ENCODE measurements at regions not wholly inside any gene's neighbourhood (a gene's known extent, or its start where the extent isn't known, plus 50 kb on each side); places are given as distances from the start of the nearest gene placed in this dataset.

DNA sequence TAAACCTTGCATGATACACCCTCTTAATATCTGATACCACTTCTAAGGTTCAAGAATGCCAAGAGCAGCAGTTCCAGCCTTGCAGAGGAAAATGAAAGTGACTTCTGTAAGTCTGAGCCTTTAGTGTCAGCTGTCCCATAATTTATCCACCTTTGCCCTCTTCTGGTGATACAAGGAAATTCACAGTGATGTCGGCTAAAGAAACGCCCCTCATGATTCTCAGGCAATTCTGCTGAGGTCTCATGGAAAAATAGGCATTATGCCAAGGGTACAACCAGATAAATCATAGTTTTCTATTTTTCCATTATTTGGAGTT lies 172.2 kb upstream of the CXCL13 start:
- Histone ChIP-seq H3K4me3 (no peak overlapping the region), H3K27me3 (ENCODE audit: insufficient read depth in 3 of 3, low read length in 2 of 3) (no peaks in the 10 kb centered on the region), H3K4me1 (no peaks in the 10 kb centered on the region), H3K36me3 (ENCODE audit: insufficient read depth in 1 of 2, low read depth in 1 of 2) (no peaks in the 10 kb centered on the region), H3K27ac (no peak overlapping the region), H3K9me3 (no peaks in the 10 kb centered on the region)
- WGBS, 3 donors = 0 to 3% (median 1%) methylated on average over 2 of the region's 2 CpGs
- intact Hi-C loops (cut with DNase I) = loop anchor here (2.0 to 5.0 kb wide), 3 partner anchors 47 to 191 kb away; no protein-coding TSS in a partner anchor
- peak; percentile 57 to 87 (median 68) for ATAC-seq
- no peak for DNase-seq
- TF ChIP-seq, protein P1, sequence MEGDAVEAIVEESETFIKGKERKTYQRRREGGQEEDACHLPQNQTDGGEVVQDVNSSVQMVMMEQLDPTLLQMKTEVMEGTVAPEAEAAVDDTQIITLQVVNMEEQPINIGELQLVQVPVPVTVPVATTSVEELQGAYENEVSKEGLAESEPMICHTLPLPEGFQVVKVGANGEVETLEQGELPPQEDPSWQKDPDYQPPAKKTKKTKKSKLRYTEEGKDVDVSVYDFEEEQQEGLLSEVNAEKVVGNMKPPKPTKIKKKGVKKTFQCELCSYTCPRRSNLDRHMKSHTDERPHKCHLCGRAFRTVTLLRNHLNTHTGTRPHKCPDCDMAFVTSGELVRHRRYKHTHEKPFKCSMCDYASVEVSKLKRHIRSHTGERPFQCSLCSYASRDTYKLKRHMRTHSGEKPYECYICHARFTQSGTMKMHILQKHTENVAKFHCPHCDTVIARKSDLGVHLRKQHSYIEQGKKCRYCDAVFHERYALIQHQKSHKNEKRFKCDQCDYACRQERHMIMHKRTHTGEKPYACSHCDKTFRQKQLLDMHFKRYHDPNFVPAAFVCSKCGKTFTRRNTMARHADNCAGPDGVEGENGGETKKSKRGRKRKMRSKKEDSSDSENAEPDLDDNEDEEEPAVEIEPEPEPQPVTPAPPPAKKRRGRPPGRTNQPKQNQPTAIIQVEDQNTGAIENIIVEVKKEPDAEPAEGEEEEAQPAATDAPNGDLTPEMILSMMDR (IDR thresholded peaks at IDR 0.05) = peak; percentile 54

DNA sequence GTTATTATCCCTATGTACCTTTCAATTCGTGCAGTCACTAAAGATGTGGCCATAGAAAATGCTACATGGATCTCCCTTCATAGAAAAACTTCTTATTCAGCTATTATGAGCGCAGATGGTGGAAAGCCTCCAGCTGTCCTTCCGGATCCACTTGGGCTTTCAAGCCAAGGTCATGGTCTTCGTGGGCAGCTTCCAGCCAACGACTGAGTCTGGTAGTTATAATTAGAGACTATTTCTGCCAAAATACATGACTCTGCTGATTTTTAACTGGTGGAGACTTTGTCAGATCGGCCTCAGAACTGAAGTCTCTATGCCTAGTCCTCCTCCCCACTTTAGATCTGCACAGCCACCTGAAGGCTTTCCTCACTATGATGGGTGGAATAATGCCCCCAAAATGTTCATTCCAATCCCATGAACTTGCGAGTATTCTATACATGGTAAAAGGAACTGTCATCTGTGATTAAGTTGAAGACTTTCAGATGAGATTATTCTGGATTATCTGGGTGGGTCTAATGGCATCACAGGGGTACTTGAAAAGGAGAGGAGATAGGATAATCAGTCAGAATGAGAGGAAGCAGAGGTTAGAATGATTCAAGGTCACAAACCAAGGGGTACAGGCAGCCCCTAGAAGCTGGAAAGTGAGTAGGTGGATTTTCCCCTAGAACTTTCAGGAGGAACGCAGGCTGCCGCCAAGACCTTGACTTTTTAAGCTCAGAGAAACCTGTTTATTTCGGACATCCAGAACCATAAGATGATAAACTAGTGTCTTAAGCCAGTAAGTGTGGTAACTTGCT lies 171.1 kb upstream of the CXCL13 start:
- WGBS, 3 donors = 40 to 55% (median 49%) methylated on average over 10 of the region's 10 CpGs
- ATAC-seq (peak in 2 of 4 donors; percentile 38 to 55), DNase-seq (peak in 1 of 2 donors; percentile 9)
- Histone ChIP-seq H3K4me3 (no peak overlapping the region), H3K36me3 (ENCODE audit: insufficient read depth in 1 of 2, low read depth in 1 of 2) (no peaks in the 10 kb centered on the region), H3K9me3 (no peaks in the 10 kb centered on the region), H3K27me3 (ENCODE audit: insufficient read depth in 3 of 3, low read length in 2 of 3) (no peaks in the 10 kb centered on the region), H3K4me1 (no peaks in the 10 kb centered on the region), H3K27ac (no peak overlapping the region)
- TF ChIP-seq, protein P1 (IDR thresholded peaks at IDR 0.05) = no peak
- intact Hi-C loops (cut with DNase I) = loop anchor here (5.0 kb wide), 2 partner anchors 52 to 192 kb away; no protein-coding TSS in a partner anchor

DNA sequence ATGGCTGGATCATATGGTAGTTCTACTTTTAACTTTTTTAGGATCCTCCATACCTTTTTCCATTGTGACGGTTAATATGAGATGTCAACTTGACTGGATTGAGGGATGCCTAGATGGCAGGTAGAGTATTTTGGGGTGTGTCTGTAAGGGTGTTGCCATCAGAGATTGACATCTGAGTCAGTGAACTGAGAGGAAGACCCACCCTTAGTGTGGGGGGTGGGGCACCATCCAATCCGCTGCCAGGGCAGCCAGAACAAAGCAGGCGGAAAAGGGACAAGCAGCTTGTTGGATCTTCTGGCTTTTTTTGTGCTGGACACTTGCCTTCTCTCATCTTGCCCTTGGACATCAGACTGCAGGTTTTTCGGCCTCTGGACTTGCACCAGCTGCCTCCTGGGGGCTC lies 168.5 kb upstream of the CXCL13 start:
- intact Hi-C loops (cut with DNase I) = no loop called here
- no peak overlapping the region for H3K27ac ChIP-seq
- no peaks in the 10 kb centered on the region for H3K36me3 ChIP-seq (ENCODE audit: insufficient read depth in 1 of 2, low read depth in 1 of 2)
- TF ChIP-seq, protein P1 (IDR thresholded peaks at IDR 0.05) = no peak
- no peaks in the 10 kb centered on the region for H3K9me3 ChIP-seq
- DNase-seq (no peak), ATAC-seq (no peak)
- no peak overlapping the region for H3K4me3 ChIP-seq
- no peaks in the 10 kb centered on the region for H3K4me1 ChIP-seq
- no peaks in the 10 kb centered on the region for H3K27me3 ChIP-seq (ENCODE audit: insufficient read depth in 3 of 3, low read length in 2 of 3)
- 86 to 95% (median 88%) methylated on average over 4 of the region's 4 CpGs for WGBS, 3 donors

DNA sequence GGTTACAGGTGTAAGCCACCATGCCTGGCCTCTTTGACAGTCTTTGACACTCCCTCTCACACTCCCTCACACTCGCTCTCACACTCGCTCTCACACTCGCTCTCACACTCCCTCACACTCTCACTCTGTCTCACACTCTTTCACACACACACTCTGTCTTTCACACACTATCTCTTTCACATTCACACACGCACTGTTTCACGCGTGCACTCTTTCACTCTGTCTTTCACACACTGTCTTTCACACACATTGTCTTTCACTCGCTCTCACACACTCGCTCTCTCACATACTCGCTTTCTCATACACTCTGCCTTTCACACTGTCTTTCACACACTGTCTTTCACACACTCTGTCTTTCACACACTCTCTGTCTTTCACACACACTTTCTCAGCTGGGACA lies 167.1 kb upstream of the CXCL13 start:
- H3K9me3 ChIP-seq = no peaks in the 10 kb centered on the region
- no peak overlapping the region for H3K4me3 ChIP-seq
- no peak for ATAC-seq
- no peaks in the 10 kb centered on the region for H3K4me1 ChIP-seq
- intact Hi-C loops (cut with DNase I) = no loop called here
- no peak overlapping the region for H3K27ac ChIP-seq
- TF ChIP-seq, protein P1 (IDR thresholded peaks at IDR 0.05) = no peak
- 97 to 98% (median 98%) methylated on average over 9 of the region's 9 CpGs for WGBS, 3 donors
- H3K36me3 ChIP-seq (ENCODE audit: insufficient read depth in 1 of 2, low read depth in 1 of 2) = no peaks in the 10 kb centered on the region
- H3K27me3 ChIP-seq (ENCODE audit: insufficient read depth in 3 of 3, low read length in 2 of 3) = no peaks in the 10 kb centered on the region
- no peak for DNase-seq

- Histone ChIP-seq H3K27ac (no peak overlapping the region), H3K36me3 (ENCODE audit: insufficient read depth in 1 of 2, low read depth in 1 of 2) (no peaks in the 10 kb centered on the region), H3K9me3 (no peaks in the 10 kb centered on the region), H3K4me3 (no peak overlapping the region), H3K27me3 (ENCODE audit: insufficient read depth in 3 of 3, low read length in 2 of 3) (no peaks in the 10 kb centered on the region), H3K4me1 (no peaks in the 10 kb centered on the region)
- DNase-seq = no peak
- TF ChIP-seq, protein P1 (IDR thresholded peaks at IDR 0.05) = no peak
- intact Hi-C loops (cut with DNase I) = no loop called here
- ATAC-seq = peak in 1 of 4 donors; percentile 66
- WGBS, 3 donors = 21 to 37% (median 32%) methylated on average over 1 of the region's 1 CpG
Measured at GRCh38 chr4:77443941-77444340, 161.7 kb upstream of the CXCL13 start.

Data from psoas muscle (tissue), 7 donors.